ENCODE measurements at regions not wholly inside any gene's neighbourhood (a gene's known extent, or its start where the extent isn't known, plus 50 kb on each side); places are given as distances from the start of the nearest gene placed in this dataset.

- peaks cover 0 to 13% (median 5%) of the 10 kb centered on the region in 4 donors for H3K4me1 ChIP-seq
- H3K27ac ChIP-seq = no peak overlapping the region
- no peaks in the 10 kb centered on the region for H3K27me3 ChIP-seq
- no peak overlapping the region for H3K4me3 ChIP-seq
- intact Hi-C loops (cut with DNase I; ENCODE audit: low total_unique reads) = no loop called here
- no peaks in the 10 kb centered on the region for H3K9me3 ChIP-seq
- 88 to 98% (median 94%) methylated on average over 2 of the region's 2 CpGs for WGBS, 5 donors
- DNase-seq = no peak
- no peaks in the 10 kb centered on the region for H3K36me3 ChIP-seq
- TF ChIP-seq EP300 (IDR thresholded peaks at IDR 0.05) = no peak
- TF ChIP-seq, protein P1, sequence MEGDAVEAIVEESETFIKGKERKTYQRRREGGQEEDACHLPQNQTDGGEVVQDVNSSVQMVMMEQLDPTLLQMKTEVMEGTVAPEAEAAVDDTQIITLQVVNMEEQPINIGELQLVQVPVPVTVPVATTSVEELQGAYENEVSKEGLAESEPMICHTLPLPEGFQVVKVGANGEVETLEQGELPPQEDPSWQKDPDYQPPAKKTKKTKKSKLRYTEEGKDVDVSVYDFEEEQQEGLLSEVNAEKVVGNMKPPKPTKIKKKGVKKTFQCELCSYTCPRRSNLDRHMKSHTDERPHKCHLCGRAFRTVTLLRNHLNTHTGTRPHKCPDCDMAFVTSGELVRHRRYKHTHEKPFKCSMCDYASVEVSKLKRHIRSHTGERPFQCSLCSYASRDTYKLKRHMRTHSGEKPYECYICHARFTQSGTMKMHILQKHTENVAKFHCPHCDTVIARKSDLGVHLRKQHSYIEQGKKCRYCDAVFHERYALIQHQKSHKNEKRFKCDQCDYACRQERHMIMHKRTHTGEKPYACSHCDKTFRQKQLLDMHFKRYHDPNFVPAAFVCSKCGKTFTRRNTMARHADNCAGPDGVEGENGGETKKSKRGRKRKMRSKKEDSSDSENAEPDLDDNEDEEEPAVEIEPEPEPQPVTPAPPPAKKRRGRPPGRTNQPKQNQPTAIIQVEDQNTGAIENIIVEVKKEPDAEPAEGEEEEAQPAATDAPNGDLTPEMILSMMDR (IDR thresholded peaks at IDR 0.05) = no peak
- TF ChIP-seq POLR2AphosphoS5 (IDR thresholded peaks at IDR 0.05) = no peak
- no peak for TF ChIP-seq POLR2A (IDR thresholded peaks at IDR 0.05)
Measured at GRCh38 chr6:6783721-6784120, 195.2 kb downstream of the LY86 start.

DNA sequence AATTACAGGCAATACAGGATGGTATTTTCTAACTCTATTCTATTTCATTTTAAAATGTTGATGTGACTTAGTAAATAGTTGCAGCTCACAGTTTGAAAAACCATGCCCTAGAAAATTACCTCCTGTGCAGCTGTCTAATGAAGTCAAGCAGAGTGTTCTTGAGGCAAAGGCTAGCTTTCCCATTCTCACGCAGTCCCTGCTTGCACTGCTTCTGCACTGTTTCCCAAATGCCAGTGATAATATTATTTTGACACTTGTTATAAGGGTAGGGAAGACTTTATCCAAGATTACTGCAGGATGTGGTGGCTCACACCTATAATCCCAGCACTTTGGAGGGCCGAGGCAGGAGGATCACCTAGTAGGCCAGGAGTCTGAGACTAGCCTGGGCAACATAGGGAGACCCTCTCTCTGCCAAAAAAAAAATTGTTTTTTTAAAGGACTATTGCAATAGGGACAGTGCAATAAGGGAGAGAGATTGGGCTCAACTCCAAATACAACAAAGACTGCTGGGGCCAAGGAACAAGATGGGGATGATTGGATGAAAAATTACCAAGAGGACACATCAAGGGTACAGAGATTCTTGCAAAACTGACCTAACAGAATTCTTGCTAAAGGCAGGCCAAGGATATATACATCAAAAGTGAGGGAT is 196.1 kb downstream of the LY86 start:
- TF ChIP-seq EP300 (IDR thresholded peaks at IDR 0.05) (no peak), POLR2A (IDR thresholded peaks at IDR 0.05) (no peak), POLR2AphosphoS5 (IDR thresholded peaks at IDR 0.05) (no peak)
- TF ChIP-seq, protein P1 (IDR thresholded peaks at IDR 0.05) = no peak
- Histone ChIP-seq H3K4me1 (peaks cover 0 to 13% (median 5%) of the 10 kb centered on the region in 4 donors), H3K9me3 (no peaks in the 10 kb centered on the region), H3K36me3 (no peaks in the 10 kb centered on the region), H3K4me3 (no peak overlapping the region), H3K27me3 (no peaks in the 10 kb centered on the region), H3K27ac (no peak overlapping the region)
- intact Hi-C loops (cut with DNase I; ENCODE audit: low total_unique reads) = no loop called here
- 85 to 97% (median 92%) methylated on average over 2 of the region's 2 CpGs for WGBS, 5 donors
- no peak for DNase-seq

- H3K9me3 ChIP-seq = no peaks in the 10 kb centered on the region
Measured at GRCh38 chr6:6785163-6785521, 196.6 kb downstream of the LY86 start.

DNA sequence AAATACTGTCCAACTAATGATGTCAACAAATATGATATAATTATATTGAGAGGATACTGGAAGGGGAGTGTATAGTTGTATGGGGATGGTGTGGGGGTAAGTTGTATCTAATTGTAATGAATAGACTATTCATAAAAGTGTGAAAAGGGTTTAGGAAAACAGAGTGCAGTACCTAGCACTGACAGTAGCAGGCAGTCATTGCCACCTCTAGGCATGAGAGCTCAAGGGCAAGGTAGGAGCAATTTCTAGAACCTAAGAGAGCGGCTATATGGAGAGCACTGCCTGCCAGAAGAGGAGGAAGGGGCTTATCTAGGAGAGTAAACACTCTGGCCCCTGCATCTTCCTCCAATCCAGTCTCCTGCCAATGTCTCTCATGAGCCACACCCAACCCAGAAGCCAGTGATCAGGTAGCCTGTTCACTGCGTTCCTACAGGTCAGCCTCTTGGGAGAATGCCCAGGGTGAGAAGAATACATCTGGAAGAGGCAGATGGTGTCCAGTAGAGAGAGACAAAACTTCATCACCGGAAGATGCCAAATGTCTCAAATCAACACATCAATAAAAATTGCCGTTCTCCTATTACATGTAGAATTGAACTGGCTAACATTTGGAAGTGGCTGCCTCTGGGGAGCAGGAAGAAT is 200.0 kb downstream of the LY86 start:
- H3K4me3 ChIP-seq = no peak overlapping the region
- H3K36me3 ChIP-seq = no peaks in the 10 kb centered on the region
- H3K27me3 ChIP-seq = no peaks in the 10 kb centered on the region
- 55 to 76% (median 67%) methylated on average over 4 of the region's 4 CpGs for WGBS, 5 donors
- no peaks in the 10 kb centered on the region for H3K9me3 ChIP-seq
- TF ChIP-seq, protein P1 (IDR thresholded peaks at IDR 0.05) = peak in 4 of 7 experiments; percentile 26 to 47 (median 40)
- TF ChIP-seq POLR2AphosphoS5 (IDR thresholded peaks at IDR 0.05) = no peak
- intact Hi-C loops (cut with DNase I; ENCODE audit: low total_unique reads) = no loop called here
- DNase-seq = peak; percentile 27 to 49
- no peaks in the 10 kb centered on the region for H3K4me1 ChIP-seq
- H3K27ac ChIP-seq = no peak overlapping the region

More at GRCh38 chr6:6785163-6785521, 196.6 kb downstream of the LY86 start:
- DNase-seq = no peak
- TF ChIP-seq EP300 (IDR thresholded peaks at IDR 0.05) (no peak), POLR2AphosphoS5 (IDR thresholded peaks at IDR 0.05) (no peak), POLR2A (IDR thresholded peaks at IDR 0.05) (no peak)
- TF ChIP-seq, protein P1 (IDR thresholded peaks at IDR 0.05) = no peak
- H3K27ac ChIP-seq = no peak overlapping the region
- intact Hi-C loops (cut with DNase I; ENCODE audit: low total_unique reads) = no loop called here
- WGBS, 5 donors = 68 to 83% (median 76%) methylated on average over 5 of the region's 5 CpGs
- no peaks in the 10 kb centered on the region for H3K27me3 ChIP-seq
- no peaks in the 10 kb centered on the region for H3K36me3 ChIP-seq
- peaks cover 0 to 13% (median 5%) of the 10 kb centered on the region in 4 donors for H3K4me1 ChIP-seq
- no peak overlapping the region for H3K4me3 ChIP-seq

All from stomach (tissue), 8 donors.